ENCODE measurements at regions not wholly inside any gene's neighbourhood (a gene's known extent, or its start where the extent isn't known, plus 50 kb on each side); places are given as distances from the start of the nearest gene placed in this dataset.

DNA sequence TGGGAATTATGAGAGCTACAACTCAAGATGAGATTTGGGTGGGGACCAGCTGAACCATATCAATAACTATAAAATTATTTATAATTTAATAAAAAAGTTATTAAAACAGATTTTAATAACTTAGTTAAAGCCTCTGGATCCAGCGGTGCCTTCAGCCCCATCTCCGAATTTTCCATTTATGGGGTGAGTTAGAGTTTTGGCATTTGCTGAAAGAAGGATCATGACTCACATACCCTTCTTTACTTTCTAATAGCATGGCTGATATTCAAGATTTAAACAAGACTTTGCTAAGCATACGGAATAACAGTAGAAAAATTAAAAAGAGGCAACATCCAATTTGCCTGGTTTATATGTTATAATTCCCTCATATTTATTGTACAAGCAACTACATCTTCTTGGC, 94.5 kb downstream of the RDH14 start:
- DNase-seq = no peak

DNA sequence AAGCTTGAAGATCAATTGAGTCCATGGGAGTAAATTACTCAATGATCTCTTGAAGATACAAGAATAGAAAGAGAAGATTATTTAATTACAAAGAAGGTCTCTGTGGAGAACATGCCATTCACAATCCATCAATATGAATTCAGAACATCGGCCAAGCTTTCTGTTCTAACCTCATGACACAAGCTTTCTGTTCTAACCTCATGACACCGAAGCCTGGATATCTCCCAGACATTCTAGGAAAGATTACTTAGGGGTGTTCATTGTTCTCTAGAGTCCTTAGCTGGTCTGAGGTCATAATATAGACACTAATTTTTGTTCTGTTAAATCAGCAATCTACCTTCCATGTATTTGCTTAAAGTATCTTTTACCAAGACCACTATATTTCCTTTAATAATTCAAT, 95.5 kb downstream of the RDH14 start:
- no peak for DNase-seq

DNA sequence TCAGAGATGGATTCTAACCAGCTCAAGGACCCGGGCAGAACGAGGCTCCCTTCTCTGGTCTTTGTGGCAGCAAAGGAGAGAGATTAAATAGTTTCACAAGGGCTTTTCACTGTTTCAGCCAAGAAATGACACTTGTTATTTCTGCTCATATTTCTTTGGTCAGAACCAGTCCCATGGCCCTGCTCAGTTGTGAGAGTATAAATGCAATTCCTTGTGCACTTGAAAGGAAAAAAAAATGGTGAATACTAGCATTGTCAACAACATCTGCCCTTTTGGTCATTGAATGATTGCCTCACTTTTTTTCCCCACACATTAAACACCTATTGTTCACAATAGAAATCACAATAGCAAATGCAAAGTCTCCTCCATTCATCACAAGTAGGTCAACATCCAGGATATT, 104.4 kb downstream of the RDH14 start:
- no peak for DNase-seq

DNA sequence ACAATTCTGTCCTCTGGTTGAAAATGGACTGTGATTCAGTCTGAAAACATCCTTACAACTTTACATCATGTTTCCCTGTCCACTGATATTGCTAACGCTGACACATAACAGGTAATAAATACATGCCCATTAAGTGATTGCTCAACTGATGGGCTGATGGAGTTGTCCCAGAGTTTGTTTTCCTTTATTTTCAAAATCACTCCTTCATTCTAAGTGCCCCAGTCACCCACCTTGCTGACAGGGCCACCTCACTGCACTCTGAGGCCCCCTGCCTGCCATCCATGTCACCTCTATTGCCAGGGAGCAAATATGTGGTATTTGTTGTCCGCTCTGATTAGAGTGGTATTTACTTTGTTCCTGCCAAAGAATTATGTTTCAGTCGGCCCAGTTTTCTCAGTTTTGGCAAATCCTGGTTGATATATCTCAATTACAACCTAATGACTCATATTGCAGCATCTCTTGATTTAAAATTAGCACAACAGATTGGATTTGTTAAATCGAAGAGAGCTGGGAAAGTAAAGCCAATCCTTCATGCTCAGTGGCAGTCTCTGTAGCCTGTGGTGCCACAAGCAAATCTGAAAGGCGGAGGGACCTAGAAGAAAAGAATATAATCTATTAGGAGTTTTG, 105.1 kb downstream of the RDH14 start:
- DNase-seq = no peak

DNA sequence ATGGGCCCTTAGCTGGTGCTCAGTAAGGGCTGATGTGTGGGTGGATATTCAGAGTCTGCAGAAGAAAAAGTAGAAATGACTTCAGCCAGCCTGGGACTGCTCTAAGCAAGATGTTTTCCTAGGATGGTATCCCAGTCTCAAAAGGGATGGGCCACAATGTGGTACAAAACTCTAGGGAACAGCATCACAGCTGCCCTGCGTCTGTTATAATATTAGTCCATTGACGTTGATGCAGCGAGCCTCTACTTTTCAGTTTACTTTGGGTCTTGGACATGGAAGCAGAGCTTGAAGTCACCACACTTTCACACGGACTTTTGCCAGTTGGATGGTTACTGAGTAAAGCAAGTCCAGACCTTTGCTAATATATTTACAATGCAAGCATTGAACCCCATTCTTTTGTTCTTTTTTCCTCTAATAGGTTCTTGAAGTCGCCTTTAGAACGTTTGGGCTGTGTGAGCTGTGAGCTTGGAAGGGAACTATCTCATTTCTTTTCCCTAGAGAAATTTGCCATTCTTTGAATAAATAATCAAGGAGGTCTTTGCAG, 105.7 kb downstream of the RDH14 start:
- DNase-seq = no peak

DNA sequence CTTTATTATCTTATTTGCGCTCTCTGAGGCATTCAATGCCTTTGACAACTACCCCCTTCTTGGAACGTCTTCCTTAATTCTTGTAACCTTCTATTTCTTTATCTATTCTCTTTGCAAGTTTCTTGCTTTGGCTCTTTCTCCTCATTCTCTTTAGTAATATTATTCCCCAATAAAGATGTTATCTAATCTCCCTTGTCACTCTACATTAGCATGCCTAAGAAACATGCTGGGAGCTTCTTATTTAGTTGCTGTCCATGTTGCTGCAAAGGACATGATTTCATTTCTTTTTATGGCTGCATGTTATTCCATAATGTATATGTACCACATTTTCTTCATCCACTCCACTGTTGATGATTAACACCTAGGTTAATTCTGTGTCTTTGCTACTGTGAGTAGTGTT, 113.7 kb downstream of the RDH14 start:
- no peak for DNase-seq

DNA sequence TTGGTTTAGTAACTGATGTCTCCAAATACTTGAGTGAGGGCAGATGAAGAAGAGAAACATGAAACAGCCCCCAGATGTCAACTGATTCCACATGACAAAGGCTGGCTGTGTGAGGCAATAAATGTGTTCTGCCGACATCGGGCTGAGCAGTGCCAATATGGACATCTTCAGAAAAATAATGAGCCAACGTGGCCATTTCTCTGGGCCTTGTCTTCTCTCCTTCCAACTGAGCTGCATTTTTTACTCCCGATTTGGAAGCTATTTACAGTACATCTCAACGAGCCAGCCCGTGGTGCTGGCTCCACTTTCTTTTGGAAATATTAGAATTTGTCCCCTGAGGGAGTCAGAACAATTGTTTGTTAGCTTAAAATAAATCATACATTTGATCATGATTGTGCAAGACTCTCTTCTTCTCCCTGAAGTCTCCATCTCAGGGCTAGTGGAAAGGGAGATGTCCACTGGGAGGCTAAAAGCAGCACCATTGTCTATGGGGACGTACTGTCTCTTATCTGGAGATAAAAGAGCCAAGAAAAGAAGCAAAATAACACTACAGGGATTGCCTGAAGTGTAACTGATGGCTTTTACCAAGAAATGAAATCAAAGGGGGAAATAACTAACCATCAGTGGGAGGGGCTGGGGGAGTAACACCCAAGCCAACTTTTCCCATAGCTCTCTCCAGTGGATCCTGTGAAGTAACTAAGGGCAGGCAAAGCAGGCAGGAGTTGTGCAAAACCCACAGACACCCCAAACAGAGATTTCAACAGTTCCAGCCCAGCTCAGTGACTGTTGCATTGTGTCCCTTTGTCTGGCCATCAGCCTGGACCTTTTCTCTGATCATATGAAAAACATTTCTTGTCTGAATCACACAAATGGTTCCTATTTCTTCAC, 114.8 kb downstream of the RDH14 start:
- no peak for DNase-seq

DNA sequence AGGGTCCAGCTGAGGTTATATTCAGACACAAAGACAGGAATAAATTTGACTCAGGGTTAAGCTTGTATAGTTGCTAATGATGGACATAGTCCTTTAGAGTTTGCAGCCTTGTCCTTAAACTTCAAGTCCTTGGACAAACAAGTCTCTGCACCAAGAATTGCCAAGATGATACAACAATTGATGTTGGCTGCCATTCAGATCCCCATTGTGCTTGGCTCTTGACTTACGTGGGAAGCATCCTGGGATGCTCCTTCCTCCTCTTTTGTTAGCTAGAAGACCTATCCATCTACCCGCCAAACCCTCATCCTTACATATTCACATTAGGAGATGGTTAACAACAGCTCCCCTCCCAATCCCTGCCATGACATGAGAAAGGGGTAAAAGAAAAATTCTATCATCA, 115.6 kb downstream of the RDH14 start:
- no peak for DNase-seq

DNA sequence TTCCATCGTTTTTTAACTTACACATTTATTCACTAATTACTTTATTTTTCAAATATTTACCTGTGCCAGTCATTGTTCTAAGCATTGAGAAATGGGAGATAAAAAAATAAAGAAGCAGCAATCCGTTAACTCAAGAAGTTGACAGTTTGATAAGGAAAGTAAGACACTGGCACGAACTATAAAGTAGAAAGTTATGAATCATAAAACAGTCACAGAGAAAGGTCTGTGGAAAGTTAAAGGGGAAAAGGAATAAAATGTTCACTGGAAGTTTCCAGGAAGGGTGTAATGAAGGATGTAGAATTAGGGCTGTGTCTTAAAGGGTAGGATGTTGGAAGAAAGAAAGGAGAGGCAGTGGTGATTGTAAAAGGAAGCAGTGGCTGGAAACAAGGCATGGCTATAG, 118.9 kb downstream of the RDH14 start:
- no peak for DNase-seq

DNA sequence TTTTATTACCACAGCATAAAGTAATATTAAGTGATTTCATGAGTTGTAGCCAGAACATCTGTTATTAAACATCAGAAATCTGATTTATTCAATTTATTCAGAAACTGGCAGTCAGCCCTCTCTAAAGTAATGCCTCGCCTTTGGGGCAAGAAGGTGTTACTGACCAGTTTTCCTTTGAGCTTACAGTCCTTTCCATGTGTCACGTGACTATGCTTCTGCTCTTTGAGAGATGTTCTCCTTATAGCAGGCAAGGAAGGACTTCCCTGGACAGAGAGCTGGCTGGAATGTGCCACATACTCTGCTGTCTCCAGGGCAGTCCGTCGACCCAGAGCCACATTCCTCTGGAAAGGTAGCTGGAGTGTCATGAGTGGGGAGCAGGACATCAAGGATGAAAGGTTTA, 119.7 kb downstream of the RDH14 start:
- no peak for DNase-seq

DNA sequence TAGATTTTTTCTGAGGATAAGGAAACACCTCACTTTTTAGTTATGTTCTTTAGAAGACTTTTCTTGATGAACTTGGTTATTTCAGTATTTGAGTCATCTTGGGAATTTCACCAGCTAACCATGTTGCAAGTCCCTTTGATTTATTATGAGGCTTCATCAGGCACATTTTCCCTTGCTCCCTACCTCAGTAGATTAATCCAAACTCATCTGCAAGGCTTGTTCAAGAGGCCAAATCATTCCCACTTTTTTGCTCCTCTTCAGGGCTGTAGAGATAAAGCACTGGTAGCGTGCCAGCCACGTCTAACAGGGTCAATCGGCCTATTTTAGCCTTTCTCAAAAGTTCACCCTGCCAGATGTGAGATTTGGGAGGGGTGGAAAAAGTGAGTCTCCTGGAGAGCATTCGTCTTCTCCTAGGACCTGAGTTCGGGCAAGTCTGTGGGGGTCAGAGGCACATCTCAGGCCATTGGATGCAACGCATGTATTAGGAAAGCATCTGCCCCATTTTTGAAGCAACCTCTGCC, 120.3 kb downstream of the RDH14 start:
- no peak for DNase-seq

DNA sequence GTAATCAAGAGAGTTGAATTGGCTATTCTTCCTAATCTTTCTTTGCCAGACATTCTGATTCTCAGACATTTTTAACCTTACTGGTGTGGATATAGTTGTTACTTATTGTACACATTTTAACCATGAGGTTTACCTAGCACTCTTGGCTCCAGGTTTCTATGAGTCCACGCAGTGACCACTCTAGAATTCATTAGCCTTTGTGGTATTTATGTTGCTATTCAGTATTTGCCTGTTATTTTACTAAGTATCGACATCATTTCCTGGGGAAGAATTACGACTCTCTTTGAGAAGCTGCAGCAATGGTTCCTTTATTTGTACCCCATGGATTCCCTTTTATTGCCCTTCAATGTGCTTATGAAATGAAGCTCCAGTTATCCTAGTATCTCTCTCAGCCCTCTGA, 120.7 kb downstream of the RDH14 start:
- DNase-seq = no peak

DNA sequence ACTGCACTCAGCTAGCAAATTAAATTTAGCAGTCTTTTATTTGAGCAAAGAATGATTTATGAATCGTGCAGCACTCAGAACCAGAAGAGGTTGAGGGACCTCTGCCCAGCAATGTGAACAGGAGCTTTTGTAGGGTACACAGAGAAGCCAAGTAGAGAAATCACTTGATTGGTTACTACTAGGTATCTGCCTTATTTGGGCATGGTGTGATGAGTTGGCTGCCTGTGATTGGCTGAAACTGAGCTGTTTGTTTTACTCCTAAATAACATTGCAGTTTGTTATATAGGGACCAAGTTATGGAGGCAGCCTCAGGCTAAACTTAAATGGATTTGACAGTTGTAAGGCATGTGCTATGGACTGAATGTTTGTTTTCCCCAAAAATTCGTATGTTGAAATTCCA, 122.5 kb downstream of the RDH14 start:
- DNase-seq = no peak

DNA sequence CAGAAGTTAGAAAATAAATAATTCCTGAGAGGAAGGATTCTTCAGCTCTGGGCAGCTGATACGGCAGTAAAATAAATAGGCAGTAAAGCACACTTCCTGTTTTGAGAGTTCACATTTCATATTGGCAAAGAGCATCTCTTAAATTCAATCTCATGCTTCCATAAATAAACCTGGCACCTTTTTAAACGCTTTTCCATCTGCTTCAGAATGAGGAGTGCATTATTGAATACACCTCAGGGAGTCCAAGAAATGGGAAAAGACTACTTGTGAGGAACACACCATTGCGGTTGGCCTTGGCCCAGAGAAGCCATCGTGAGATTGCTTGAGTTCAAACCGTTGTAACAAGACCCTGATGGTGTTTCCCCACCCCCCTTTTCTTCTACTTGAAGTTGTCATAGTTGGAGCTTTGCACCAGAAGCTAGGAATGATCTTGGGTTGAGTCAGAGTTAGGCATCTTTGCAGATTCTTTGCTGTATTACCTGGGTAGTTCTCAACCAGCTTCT, 123.9 kb downstream of the RDH14 start:
- no peak for DNase-seq

DNA sequence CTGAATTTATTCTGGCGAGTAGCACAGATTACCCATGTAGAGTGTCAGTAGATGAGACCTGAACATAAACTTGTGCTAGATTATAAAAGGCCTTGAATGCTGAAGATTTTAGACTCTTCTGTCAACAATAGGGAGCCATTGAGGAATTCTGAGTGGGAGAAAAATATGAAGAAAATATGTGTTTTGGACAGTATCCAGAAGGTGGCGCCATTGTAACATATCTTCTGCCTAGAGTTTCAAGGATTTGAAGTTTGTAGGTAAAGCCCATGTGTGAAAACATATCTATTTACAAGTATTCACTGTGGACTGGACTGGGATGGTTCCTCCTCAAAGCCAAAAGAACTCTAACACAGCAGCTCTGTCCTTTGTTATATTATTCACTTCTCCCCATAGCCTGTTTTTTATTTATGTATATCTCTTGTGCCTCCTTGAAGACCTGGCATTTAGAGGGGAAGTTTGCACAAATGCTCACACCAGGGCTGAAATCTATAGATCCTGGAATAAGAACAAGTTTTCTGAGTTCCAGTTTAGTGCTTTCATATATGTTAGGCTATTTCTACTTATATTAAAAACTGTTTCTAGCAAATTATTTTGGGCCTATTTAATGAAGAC, 124.9 kb downstream of the RDH14 start:
- DNase-seq = peak; percentile 22

DNA sequence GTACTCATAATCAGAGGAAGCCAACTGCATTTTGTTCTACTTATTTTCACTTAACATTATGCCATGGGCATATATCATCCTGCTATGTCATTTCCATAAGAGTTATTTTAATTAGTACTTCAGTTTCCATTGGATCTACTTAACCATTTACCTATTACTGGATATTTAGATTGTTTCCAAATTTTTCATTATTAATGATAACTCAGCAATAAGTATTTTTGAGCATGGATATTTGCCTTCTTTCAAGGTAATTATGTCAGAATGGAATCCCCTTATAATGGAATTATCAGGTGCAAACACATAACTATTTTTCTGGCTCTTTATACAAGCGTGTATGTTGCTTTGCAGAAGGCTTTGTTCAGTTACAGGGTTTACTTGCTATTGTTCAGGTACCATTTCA, 126.6 kb downstream of the RDH14 start:
- DNase-seq = no peak

DNA sequence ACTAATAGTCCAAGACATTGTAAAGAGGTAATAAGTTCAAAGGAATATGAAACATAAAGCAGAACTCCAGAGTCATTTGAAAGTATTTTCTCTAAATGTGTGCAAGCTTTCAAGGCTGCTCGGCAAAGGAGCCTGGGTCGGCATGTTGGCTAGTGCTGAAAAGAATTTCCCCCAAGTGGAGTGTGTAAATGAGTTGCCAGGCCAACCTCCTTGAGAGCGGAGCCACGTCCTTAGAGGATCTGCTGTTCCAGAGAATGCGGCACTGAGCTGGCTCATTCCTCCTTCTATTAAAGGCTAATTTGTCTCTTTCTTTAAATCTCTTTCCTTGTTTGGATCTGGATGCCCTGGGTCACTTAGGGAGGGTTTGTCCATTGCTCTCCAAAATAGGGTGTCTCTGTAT, 127.5 kb downstream of the RDH14 start:
- no peak for DNase-seq

DNA sequence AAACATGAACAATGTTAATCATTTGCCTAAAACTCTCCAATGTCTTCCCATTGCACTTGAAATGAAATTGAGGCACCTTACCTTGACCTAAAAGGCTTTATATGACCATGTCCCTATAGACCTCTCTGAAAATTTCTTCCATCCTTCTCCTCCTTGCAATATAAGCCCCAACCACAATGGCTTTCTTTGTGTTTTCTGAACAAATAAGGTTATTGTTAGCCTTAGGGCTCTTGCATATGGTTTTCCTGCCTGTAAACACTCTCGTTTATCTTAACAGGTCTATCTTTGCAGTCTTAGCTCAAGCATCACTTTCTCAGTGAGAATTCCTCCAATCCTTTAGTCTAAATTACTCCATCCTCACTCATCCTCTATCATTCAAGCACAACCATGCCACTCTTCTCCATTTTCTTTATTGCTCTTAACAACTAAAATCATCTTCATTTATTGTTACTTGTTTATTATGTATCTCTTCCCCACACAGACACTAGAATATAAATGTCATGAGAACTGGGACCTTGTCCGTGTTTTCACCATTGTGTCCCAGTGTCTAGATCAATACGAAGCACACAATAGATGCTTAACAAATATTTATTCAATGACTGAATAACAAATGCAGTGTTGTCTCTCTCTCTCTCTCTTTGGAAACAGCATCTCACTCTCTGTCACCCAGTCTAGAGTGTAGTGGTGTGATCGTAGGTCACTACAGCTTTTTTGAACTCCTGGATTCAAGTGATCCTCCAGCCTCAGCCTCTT, 129.3 kb downstream of the RDH14 start:
- no peak for DNase-seq

DNA sequence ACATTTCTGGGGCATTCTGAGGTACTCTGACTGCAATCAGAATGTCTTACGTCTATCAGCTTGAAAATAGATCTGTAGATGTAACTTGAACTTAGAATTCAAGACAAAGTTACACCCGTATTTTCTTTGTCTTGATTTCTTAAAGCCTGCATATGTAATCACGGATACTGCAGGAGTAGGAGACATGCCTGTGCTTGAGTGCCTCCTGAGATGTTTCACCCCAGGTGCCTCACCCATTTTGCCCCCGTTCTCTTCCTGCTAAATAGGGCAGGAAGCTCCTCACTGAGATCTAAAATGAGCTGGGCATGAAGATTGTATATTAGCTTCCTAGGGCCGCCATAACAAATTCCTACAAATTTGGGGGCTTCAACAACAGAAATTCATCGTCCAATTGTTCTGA, 131.9 kb downstream of the RDH14 start:
- DNase-seq = no peak

DNA sequence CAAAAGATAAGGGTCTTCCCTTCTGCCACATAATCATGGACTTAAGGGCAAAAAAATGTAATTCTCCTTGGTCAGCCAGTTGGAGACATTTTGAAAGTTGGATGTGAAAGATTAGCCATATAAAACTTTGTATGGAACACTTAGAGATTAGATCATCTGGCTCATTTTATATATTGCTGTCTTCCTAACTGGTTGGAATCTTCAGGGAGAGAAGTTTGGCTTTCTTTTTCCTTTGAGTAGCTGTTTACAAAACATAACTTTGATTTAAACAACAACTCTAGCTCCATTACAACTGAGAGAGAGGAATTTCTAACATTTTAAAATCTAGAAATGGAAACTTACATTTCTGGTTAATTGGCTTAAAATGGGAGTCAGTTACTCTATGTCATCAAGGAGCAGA, 132.7 kb downstream of the RDH14 start:
- no peak for DNase-seq

DNA sequence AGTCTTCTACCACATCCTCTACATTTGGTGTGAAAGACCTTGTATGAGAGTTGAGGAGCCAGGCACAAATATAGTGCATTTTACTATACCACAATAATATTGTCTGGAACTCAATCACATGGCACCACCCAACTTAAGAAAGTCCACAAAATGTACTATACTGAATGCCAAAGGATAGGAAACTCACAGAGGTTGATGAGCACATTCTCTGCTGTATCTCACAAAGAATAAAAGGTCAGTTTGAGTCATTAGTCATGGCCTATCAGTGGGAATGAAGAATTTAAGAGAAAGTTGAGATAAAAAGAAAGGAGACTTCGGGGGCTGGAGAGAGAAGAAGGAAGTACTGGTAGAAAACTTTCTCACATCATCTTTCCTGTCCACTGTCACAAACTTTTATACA, 134.3 kb downstream of the RDH14 start:
- DNase-seq = no peak

DNA sequence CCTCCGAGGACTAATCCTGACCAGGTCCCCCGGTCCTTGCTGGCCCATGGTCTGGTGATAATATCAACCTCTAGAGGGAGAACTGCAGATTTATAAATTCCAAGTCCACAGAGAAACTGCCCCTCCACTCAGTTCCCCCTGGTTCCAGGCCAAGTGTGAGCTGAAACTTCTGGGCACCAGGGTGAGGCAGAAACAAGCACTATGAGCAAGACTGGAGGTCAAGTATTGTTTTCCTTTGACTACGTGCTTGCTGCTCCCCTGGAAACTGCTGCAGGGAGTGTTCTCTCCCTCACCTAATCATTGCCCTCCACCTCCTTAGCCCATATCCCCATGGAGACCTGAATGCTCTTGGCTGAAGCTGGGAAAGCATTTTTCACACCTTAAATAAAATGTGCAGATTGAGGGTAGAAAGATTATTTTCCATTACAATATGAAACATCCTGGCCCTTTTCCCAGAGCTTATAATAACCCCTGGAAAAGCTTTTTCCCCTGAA, 135.2 kb downstream of the RDH14 start:
- no peak for DNase-seq
